Activated CD4-positive, CD25-positive, alpha-beta regulatory T cell treated with anti-CD3 and anti-CD28 coated beads, Interleukin-2, amount 50 U/mL, for 72 hours (primary cell): ENCODE measurements at regions not wholly inside any gene's neighbourhood (a gene's known extent, or its start where the extent isn't known, plus 50 kb on each side); places are given as distances from the start of the nearest gene placed in this dataset.
"Not testable (repeated sequence)": the region's sequence is repeated elsewhere in the genome, so short reads cannot be mapped to it uniquely, and the experiment has no call there.

Source experiments
- DNase-seq: peaks from one replicate; pipeline ENCODE4 v3.0.0; 2021

DNA sequence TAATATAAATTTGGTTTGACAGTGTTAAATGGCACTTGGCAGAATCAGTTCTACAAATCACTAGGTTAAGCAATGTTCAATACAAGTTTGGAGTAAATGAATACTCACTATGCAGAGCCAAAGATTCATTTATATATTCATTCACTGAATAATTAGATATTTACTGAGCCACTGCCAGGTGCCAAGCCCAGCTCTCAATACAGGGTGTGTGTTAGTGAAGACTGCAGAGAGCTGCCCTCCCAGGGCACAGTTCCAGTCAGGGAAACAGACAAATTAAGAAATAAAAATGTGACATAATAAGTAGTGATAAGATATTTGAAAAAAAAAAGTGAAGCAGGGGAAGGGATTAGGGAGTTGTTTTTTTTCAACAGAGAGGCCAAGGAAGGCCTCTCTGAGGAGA lies 411.7 kb downstream of the KCNRG start:
- DNase-seq: no peak

GRCh38 chr13:50427511-50427910 lies 412.3 kb downstream of the KCNRG start:
- not testable (repeated sequence) for DNase-seq

DNA sequence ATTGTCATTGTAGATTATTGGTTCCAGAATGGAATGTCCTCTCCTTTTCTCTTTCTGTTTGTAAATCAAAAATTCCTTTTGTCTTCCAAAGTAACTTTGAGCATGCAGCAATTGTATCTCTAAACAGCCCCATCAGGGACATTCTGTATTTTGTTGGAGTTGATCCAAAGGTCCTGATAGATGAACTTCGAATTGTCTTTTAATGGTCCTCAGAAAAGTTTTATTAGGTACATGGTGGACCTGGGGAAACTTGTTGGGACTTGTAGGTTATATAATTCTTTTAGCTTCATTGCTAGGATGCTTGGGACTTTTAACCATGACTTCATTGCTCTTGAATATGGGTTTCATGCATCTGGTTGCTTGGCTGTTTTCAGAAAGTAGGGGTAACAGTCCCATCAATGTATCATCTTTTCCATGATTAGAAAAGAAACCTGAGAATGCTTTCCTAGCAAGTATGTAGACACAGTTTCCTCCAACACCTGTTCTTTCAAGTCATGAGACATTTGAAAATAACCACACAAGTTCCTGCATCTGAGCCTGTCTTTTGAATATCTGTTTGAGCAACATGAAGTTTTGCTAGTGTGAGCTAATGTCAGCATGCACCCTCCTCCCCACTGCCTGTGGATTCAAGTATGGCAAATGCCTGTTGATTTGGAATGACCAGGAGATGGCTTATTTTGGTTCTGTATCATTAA lies 413.1 kb downstream of the KCNRG start:
- no peak for DNase-seq

DNA sequence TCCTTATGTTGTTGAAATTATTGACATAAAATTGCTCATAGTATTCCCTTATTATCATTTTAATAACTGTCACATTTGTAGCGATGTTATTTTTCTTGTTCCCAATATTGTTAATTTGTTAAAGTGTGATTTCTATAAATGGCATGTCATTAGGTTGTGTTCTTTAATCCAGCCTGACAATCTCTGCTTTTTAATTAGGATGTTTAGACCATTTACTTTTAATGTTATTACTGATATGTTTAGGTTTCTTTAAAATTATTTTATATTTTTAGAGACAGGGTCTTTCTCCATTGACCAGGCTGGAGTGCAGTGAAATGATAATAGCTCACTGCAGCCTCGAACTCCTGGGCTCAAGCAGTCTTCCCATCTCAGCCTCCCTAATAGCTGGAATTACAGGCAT lies 408.5 kb downstream of the DLEU7 start:
- no peak for DNase-seq

- DNase-seq: no peak
These were observed 406.2 kb downstream of the DLEU7 start for GRCh38 chr13:50437252-50437651.

GRCh38 chr13:50438351-50438750 lies 405.1 kb downstream of the DLEU7 start:
- DNase-seq: no peak

- DNase-seq: no peak
These were observed 402.4 kb downstream of the DLEU7 start for GRCh38 chr13:50441130-50441529.

GRCh38 chr13:50444726-50445125 lies 398.8 kb downstream of the DLEU7 start:
- DNase-seq: no peak

DNA sequence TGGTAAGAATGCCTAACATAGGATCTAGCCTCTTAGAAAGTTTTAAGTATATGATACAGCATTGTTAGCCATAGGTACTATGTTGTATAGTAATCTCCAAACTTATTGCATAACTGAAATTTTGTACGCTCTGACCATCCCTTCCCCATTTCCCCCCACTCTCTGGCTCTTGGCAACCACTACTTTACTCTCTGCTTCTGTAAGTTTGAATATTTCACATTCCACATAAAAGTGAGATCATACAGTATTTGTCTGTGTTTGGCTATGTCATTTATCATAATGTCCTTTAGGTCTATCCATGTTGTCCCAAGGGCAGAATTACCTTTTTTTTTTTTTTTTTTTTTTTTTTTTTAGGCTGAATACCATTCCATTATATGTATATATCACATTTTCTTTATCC lies 396.9 kb downstream of the DLEU7 start:
- DNase-seq: no peak

DNA sequence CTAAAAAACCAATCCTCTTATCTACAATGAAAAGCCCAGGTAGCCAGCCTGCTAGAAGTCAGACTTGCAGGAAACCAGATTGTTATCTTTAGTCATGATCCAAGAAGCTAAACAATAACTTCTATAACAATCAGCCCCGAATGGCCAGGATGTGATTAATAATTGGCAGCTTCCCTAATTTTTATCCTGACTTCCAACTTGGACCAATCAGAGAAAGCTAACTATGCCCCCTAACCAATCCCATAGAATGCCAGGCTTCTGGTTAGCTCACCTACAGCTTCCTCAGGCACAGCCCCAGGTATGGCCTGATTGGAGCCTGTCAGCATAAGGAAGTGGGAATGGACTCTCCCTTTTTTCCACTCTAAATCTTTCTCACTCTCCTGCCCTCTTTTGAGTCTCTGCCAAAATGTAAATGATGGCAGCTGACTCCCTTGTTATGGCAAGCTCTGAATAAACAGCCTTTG lies 394.9 kb downstream of the DLEU7 start:
- no peak for DNase-seq

DNA sequence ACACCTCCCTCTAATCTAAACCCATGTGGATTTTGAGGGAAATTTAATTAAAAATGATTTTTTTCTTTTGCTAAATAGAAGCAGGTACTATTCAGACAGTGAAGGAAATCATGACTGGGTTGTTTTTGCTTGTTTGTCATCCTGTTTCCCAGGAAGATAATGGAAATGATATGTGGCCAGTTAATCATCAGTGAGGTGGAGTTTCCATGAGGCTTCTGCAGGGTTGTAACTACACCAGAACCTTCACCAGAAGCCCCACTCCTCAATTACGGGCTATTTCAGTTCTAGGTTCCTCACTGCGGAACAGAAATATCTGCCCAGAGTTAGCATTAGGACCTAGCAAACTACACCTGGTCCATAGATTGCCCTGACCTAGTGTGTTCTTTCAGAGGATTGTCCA lies 394.0 kb downstream of the DLEU7 start:
- no peak for DNase-seq

GRCh38 chr13:50450279-50450678 lies 393.2 kb downstream of the DLEU7 start:
- DNase-seq: no peak

GRCh38 chr13:50451609-50452008 lies 391.9 kb downstream of the DLEU7 start:
- no peak for DNase-seq

DNA sequence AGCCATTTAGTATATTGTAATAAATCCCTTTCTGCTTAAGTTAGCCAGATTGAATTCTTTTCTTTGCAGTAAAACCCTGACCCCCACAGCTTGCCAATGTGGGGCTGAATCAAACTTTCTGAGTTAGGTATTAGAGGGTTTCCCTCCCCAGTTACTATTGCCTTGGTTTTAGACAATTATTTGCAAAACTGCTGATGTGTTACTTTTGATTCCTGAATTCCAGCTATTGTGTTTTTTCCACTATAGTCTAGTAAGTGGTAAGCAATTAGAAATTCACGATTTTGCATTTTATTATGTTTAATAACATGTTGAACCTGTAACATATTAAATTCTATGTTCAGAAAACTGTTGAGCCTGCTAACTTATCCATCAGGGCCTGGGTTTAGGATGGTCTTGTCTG lies 391.5 kb downstream of the DLEU7 start:
- no peak for DNase-seq

DNA sequence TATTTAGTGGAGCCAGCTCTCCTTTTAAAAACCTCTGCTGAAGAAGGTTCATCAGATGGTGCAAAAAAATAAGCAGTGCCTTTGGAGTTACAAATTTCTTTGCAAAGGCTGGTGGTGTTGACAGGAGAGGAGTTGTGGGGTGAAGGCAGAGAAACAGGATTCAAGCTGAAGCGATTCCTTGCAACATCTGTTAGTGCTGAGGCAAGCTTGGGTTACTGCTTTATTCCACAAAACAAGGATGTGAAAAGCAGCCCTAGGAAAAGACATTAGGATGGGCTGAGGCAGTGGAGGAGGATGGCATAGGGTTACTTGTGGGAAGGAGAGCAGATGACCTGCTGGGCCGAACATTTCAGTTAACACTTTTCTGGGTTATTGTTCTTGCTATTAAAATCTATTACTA lies 390.7 kb downstream of the DLEU7 start:
- DNase-seq: no peak

GRCh38 chr13:50453188-50453587 lies 390.3 kb downstream of the DLEU7 start:
- no peak for DNase-seq

DNA sequence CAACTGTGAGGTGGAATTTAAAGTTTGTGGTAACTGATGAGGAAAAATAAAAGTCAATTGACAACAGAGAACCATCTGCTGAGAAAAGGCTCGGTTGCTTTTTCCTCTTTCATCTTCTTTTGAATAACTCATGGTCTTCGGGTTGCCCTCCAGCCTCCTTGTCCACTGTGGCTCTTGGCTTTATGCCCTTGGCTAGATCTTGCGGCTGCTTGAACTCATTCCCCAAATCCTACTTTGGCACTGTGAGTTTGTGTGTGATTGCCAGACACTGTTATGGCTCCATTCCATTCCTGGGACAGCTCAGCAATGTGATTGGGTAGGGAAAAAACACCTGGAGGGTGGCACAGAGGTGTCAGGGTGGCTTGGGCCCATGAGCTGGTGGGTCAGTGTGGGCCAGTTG lies 387.4 kb downstream of the DLEU7 start:
- DNase-seq: no peak

DNA sequence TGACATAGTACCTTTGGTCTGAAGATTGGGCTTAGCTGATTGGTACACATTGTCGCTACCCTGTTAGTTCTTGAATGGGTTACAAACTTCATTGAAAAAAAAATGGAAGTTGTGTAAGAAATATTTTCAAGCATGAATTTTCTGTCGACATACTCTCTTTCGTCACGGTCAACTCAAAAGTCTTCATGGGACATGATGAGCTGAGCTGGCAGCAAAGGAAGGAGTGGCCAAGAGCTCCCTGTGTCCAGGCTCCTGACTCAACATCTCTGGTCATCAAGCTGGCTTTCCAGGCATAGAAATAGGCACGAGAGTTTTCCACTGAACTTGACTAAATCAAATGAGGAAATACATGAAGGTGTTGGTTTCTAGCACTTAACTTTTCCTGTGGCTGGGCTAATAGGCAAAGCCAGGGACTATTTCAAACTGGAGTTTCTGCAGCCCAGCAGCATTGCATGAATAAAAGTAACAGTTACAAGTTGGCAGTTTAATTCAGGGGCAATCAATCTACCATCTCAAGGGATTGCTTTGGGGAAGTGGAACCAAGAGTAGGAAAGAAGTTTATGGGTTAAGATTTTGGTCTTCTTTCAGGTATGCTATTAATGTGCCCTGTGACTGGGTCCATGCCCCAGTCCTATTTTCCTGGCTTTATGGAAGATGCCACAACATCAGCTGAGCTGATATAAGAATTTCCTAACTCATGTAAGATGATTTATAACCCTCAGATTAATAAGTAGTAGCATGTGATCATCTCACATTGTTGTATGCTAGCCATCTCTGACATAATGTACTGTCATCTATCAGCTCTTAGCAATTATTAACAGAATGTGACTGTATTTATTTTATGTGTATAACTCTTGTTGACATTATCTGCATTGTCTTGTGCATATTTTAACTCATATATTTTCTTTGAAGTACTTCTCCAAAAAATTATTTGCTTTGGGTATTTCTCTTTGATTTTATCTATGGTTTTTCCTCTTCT lies 385.8 kb downstream of the DLEU7 start:
- no peak for DNase-seq

DNA sequence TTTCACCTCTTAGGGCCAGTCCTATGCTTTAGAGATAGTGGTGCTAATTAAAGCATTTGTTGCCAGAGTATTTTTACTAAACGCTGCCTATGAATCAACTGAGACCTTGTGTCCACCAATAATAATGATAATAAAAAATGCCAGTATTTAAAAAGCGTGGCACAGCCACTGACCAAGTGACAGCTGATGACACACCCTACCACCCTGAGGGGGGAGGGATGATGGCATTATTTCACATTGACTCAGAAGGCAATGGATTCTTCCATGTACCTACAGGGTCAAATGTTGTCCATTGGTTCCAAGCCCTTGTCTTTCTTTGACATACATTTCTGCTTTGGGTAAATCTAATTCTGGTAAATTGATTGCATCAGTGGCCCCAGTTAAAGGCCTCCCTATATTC lies 384.4 kb downstream of the DLEU7 start:
- DNase-seq: no peak

- DNase-seq: no peak
These were observed 383.8 kb downstream of the DLEU7 start for GRCh38 chr13:50459658-50460057.

DNA sequence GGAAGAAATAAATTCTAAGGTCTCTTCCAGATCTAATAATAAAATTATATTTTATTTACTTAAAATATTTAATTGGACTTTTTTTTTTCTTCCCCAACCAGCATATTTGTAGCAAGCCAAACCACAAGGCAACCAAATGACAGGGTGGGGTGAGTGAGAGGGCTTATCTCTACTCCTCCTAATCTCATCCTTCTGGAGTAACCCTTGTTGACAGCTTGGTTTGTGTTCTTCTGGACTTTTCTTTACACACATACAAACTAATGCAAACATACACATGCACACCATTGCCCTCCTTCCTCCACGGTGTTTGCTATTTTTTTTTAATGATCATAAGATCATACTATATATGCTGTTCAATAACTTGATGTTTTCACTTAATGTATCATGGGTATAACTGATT lies 383.1 kb downstream of the DLEU7 start:
- DNase-seq: no peak

GRCh38 chr13:50461189-50461588 lies 382.3 kb downstream of the DLEU7 start:
- DNase-seq: no peak

- DNase-seq: no peak
These were observed 379.8 kb downstream of the DLEU7 start for GRCh38 chr13:50463719-50464118.
